Sigmoid colon (tissue), 4 donors: ENCODE measurements at regions not wholly inside any gene's neighbourhood (a gene's known extent, or its start where the extent isn't known, plus 50 kb on each side); places are given as distances from the start of the nearest gene placed in this dataset.

Experiments used
- CTCF ChIP-seq, 4 experiments: fragments of 450-650 bp in 3 of 4; fragments of 200-600 bp in 1 of 4; IDR thresholded peaks; one replicate each; pipeline ENCODE4 v1.5.1; 2016 to 2019; ENCODE audit warnings: antibody characterized with exemption in 4 of 4, mild to moderate bottlenecking in 3 of 4, moderate library complexity in 2 of 4
- EP300 ChIP-seq, 4 donors: sonication (generic); formaldehyde crosslinking; IDR thresholded peaks; one replicate each; pipeline ENCODE4 v1.6.1; 2017; ENCODE audit warnings: antibody characterized with exemption in 4 of 4
- POLR2A ChIP-seq, 2 donors: fragments of 450-650 bp; IDR thresholded peaks; one replicate each; pipeline ENCODE4 v1.6.1; 2016; ENCODE audit warnings: antibody characterized with exemption in 2 of 2, mild to moderate bottlenecking in 2 of 2, moderate library complexity in 2 of 2
- POLR2AphosphoS5 ChIP-seq, 4 donors: sonication (generic); formaldehyde crosslinking; IDR thresholded peaks; one replicate each; pipeline ENCODE4 v1.6.1; 2017; ENCODE audit warnings: antibody characterized with exemption in 4 of 4

- TF ChIP-seq EP300 (IDR thresholded peaks at IDR 0.05) (no peak), CTCF (IDR thresholded peaks at IDR 0.05) (no peak), POLR2AphosphoS5 (IDR thresholded peaks at IDR 0.05) (no peak), POLR2A (IDR thresholded peaks at IDR 0.05) (no peak)
These were observed 310.4 kb downstream of the IRS2 start for GRCh38 chr13:109476001-109476400.
